Endothelial cell of umbilical vein (primary cell): ENCODE measurements at regions not wholly inside any gene's neighbourhood (a gene's known extent, or its start where the extent isn't known, plus 50 kb on each side); places are given as distances from the start of the nearest gene placed in this dataset.

Experiments used
- BruUV-seq: library from RNA; stranded (reverse); fragments of 400-500 nt; replicated peaks from 2 replicates; lab custom pipeline; 2021; lab: Mats Ljungman, UMichigan
- CTCF ChIA-PET: fragments of 300-600, 350-600 bp; sonication (Branson Sonifier 250); formaldehyde crosslinking; loops from one replicate; lab custom pipeline; 2021; ENCODE audit warnings: antibody characterized with exemption, inconsistent platforms; lab: Charles Lee
- POLR2A ChIA-PET: fragments of 300-600, 350-600 bp; sonication (Branson Sonifier 250); formaldehyde crosslinking; loops from one replicate; lab custom pipeline; 2021; ENCODE audit warnings: antibody characterized with exemption, inconsistent platforms; lab: Charles Lee
- DNase-seq: peaks from one replicate; pipeline ENCODE4 v3.0.0-alpha.2; 2011; ENCODE audit warnings: low read depth, low spot score
- FAIRE-seq: peaks from 2 replicates; lab custom pipeline; 2011; peaks lifted over from hg19 to GRCh38; lab: Jason Lieb, UNC
- H2AFZ ChIP-seq: 2 replicates; pipeline ENCODE4 v1.6.0; 2012; ENCODE audit warnings: low read depth, low read length, control low read depth, inconsistent platforms
- H3K27ac ChIP-seq: 2 replicates; pipeline ENCODE4 v1.5.1; 2011; ENCODE audit warnings: low read depth, mild to moderate bottlenecking, control low read depth, low read length, moderate library complexity; ENCODE audit not compliant: insufficient read depth
- H3K27me3 ChIP-seq, 2 experiments: 2 replicates each; pipeline versions ENCODE4 v1.6.0 to v1.6.1; 2011; ENCODE audit warnings: low read length in 2 of 2, mixed read lengths in 1 of 2; ENCODE audit not compliant: control insufficient read depth in 2 of 2, insufficient read depth in 2 of 2
- H3K36me3 ChIP-seq, 2 experiments: 2 replicates in 1 of 2; 3 replicates in 1 of 2; pipeline ENCODE4 v1.5.1; 2011; ENCODE audit warnings: low read length in 2 of 2, mild to moderate bottlenecking in 1 of 2, moderate library complexity in 1 of 2; ENCODE audit not compliant: control insufficient read depth in 2 of 2, insufficient read depth in 2 of 2; ENCODE audit errors: extremely low read depth in 1 of 2
- H3K4me1 ChIP-seq: 3 replicates; pipeline ENCODE4 v1.5.1; 2011; ENCODE audit warnings: mild to moderate bottlenecking, low read length; ENCODE audit not compliant: control insufficient read depth, insufficient read depth; ENCODE audit errors: extremely low read depth
- H3K4me2 ChIP-seq: 2 replicates; pipeline ENCODE4 v1.6.1; 2011; ENCODE audit warnings: low read length, control low read depth, mixed read lengths; ENCODE audit not compliant: insufficient read depth
- H3K4me3 ChIP-seq, 3 experiments: fragments of 200-600 bp in 1 of 3; sonication (generic), shearing (Covaris generic) in 1 of 3; replicated peaks in 1 of 3; 2 replicates each; pipeline ENCODE4 v1.5.1; 2011 to 2016; ENCODE audit warnings: control low read depth in 3 of 3, low read length in 3 of 3, mild to moderate bottlenecking in 2 of 3, inconsistent platforms in 1 of 3, low read depth in 1 of 3, moderate library complexity in 1 of 3; ENCODE audit not compliant: insufficient read depth in 1 of 3
- H3K79me2 ChIP-seq: 2 replicates; pipeline ENCODE4 v1.6.0; 2012; ENCODE audit warnings: low read length, inconsistent platforms; ENCODE audit not compliant: control insufficient read depth, insufficient read depth
- H3K9ac ChIP-seq: replicated peaks from 2 replicates; pipeline ENCODE3; 2011; ENCODE audit warnings: low read length, control low read depth; ENCODE audit not compliant: insufficient read depth; ENCODE audit errors: extremely low read depth
- H3K9me1 ChIP-seq: replicated peaks from 3 replicates; pipeline ENCODE4 v1.6.0; 2011; ENCODE audit warnings: mild to moderate bottlenecking, low read length; ENCODE audit not compliant: control insufficient read depth, insufficient read depth; ENCODE audit errors: extremely low read depth
- H3K9me3 ChIP-seq: replicated peaks from 2 replicates; pipeline ENCODE4 v1.5.1; 2012; ENCODE audit warnings: low read length, inconsistent platforms; ENCODE audit not compliant: control insufficient read depth, insufficient read depth
- H4K20me1 ChIP-seq: replicated peaks from 2 replicates; pipeline ENCODE3; 2011; ENCODE audit warnings: mild to moderate bottlenecking, low read length; ENCODE audit not compliant: control insufficient read depth, insufficient read depth; ENCODE audit errors: extremely low read depth
- CTCF ChIP-seq, 2 donors: IDR thresholded peaks; 1 replicate in 1 of 2; 2 replicates in 1 of 2; pipeline ENCODE4 v1.5.1; 2011; ENCODE audit warnings: low read length in 2 of 2, mild to moderate bottlenecking in 2 of 2, moderate library complexity in 2 of 2, control low read depth in 1 of 2, inconsistent platforms in 1 of 2, low read depth in 1 of 2; ENCODE audit not compliant: insufficient read depth in 1 of 2; ENCODE audit errors: extremely low read depth in 1 of 2
- EZH2 ChIP-seq: IDR thresholded peaks from 2 replicates; pipeline ENCODE4 v1.6.1; 2012; ENCODE audit warnings: borderline replicate concordance, low read depth, mild to moderate bottlenecking, moderate library complexity, low read length, inconsistent platforms; ENCODE audit not compliant: severe bottlenecking
- FOS ChIP-seq: IDR thresholded peaks from 2 replicates; pipeline ENCODE4 v1.6.1; 2011; ENCODE audit warnings: mild to moderate bottlenecking, low read length, moderate library complexity, borderline replicate concordance; ENCODE audit not compliant: insufficient read depth
- GATA2 ChIP-seq: IDR thresholded peaks from 2 replicates; pipeline ENCODE4 v1.7.0; 2011; ENCODE audit warnings: low read depth, mild to moderate bottlenecking, moderate library complexity, mixed read lengths, low read length; ENCODE audit not compliant: insufficient read length, insufficient read depth
- JUN ChIP-seq: IDR thresholded peaks from 2 replicates; pipeline ENCODE4 v1.6.1; 2011; ENCODE audit warnings: borderline replicate concordance, low read depth; ENCODE audit not compliant: insufficient read length, insufficient read depth
- MAX ChIP-seq: IDR thresholded peaks from 2 replicates; pipeline ENCODE4 v1.6.1; 2011; ENCODE audit not compliant: insufficient read depth, insufficient read length
- MYC ChIP-seq: IDR thresholded peaks from one replicate; pipeline ENCODE4 v1.6.1; 2011; ENCODE audit warnings: mild to moderate bottlenecking, low read depth, low read length
- POLR2A ChIP-seq: IDR thresholded peaks from 2 replicates; pipeline ENCODE4 v1.6.1; 2012; ENCODE audit warnings: low read depth, mild to moderate bottlenecking, control low read depth, low read length
- POLR2AphosphoS5 ChIP-seq: IDR thresholded peaks from 2 replicates; pipeline ENCODE4 v1.6.1; 2012; ENCODE audit warnings: low read depth, mild to moderate bottlenecking, control low read depth, low read length, moderate library complexity; ENCODE audit not compliant: insufficient read depth
- dilution Hi-C: fragments of 300-500 bp; cut with MboI; formaldehyde crosslinking; loops from one replicate; pipeline ENCODE4 v1.15.0; 2019; ENCODE audit warnings: low sequenced_read_pairs; ENCODE audit not compliant: extremely low pct_ligation_motif_present
- intact Hi-C: fragments of 100-400 bp; cut with micrococcal nuclease; formaldehyde crosslinking; loops from one replicate; pipeline ENCODE4 v1.10.0; 2022

- TF ChIP-seq POLR2A (no peak), MAX (no peak), EZH2 (no peak), JUN (no peak), MYC (no peak), GATA2 (no peak), CTCF (IDR thresholded peaks at IDR 0.05; ENCODE audit: extremely low read depth in 1 of 2, insufficient read depth in 1 of 2, low read depth in 1 of 2, low read length in 2 of 2) (no peak)
- Histone ChIP-seq H3K9me3 (no peaks in the 10 kb centered on the region), H3K9ac (no peak overlapping the region), H3K27me3 (no peaks in the 10 kb centered on the region), H3K4me1 (no peaks in the 10 kb centered on the region), H3K79me2 (no peaks in the 10 kb centered on the region), H3K4me2 (no peak overlapping the region), H3K4me3 (no peak overlapping the region), H3K9me1 (no peaks in the 10 kb centered on the region), H3K36me3 (no peaks in the 10 kb centered on the region), H3K27ac (no peak overlapping the region), H2AFZ (no peak overlapping the region), H4K20me1 (no peaks in the 10 kb centered on the region)
- DNase-seq (no peak), FAIRE-seq (no peak)
- dilution Hi-C loops (no loop called here), intact Hi-C loops (no loop called here)
- ChIA-PET CTCF (interaction anchor here (1.2 to 1.9 kb wide), 2 partner anchors 13 to 40 kb away, joined by 4 to 6 read pairs; no protein-coding TSS in a partner anchor), POLR2A (no interaction called here)
- no TSS peak for BruUV-seq
Measured at GRCh38 chr1:209397371-209397770, 186.1 kb upstream of the CAMK1G start.

GRCh38 chr1:209397910-209398309, 185.6 kb upstream of the CAMK1G start:
- Histone ChIP-seq H3K27ac (no peak overlapping the region), H3K9me1 (no peaks in the 10 kb centered on the region), H3K4me3 (no peak overlapping the region), H3K27me3 (no peaks in the 10 kb centered on the region), H3K4me1 (no peaks in the 10 kb centered on the region), H3K79me2 (no peaks in the 10 kb centered on the region), H3K9me3 (no peaks in the 10 kb centered on the region), H3K36me3 (no peaks in the 10 kb centered on the region), H3K9ac (no peak overlapping the region), H2AFZ (no peak overlapping the region), H4K20me1 (no peaks in the 10 kb centered on the region), H3K4me2 (no peak overlapping the region)
- dilution Hi-C loops = no loop called here
- ChIA-PET CTCF (no interaction called here), POLR2A (no interaction called here)
- DNase-seq (no peak), FAIRE-seq (no peak)
- no peak for TF ChIP-seq POLR2A
- TF ChIP-seq CTCF (IDR thresholded peaks at IDR 0.05; ENCODE audit: extremely low read depth in 1 of 2, insufficient read depth in 1 of 2, low read depth in 1 of 2, low read length in 2 of 2) = no peak
- no peak for TF ChIP-seq MAX
- no peak for TF ChIP-seq POLR2AphosphoS5
- no peak for TF ChIP-seq GATA2
- no peak for TF ChIP-seq FOS
- no peak for TF ChIP-seq MYC
- no TSS peak for BruUV-seq
- intact Hi-C loops = no loop called here
